ENCODE measurements at regions not wholly inside any gene's neighbourhood (a gene's known extent, or its start where the extent isn't known, plus 50 kb on each side); places are given as distances from the start of the nearest gene placed in this dataset.
"Not testable (repeated sequence)": the region's sequence is repeated elsewhere in the genome, so short reads cannot be mapped to it uniquely, and the experiment has no call there.

- Mint-ChIP-seq H3K4me3 (no peak overlapping the region), H3K9me3 (peaks cover 2% of the 10 kb centered on the region), H3K4me1 (ENCODE audit: low read depth) (no peaks in the 10 kb centered on the region), H3K27ac (no peak overlapping the region), H3K27me3 (ENCODE audit: low read depth) (no peaks in the 10 kb centered on the region), H3K36me3 (ENCODE audit: low read depth) (no peaks in the 10 kb centered on the region)
Observed at GRCh38 chr2:146982393-146982846, 862.4 kb upstream of the ACVR2A start.

- H3K27ac Mint-ChIP-seq = no peak overlapping the region
- H3K36me3 Mint-ChIP-seq (ENCODE audit: low read depth) = no peaks in the 10 kb centered on the region
- no peaks in the 10 kb centered on the region for H3K27me3 Mint-ChIP-seq (ENCODE audit: low read depth)
- no peaks in the 10 kb centered on the region for H3K4me1 Mint-ChIP-seq (ENCODE audit: low read depth)
- peaks cover 2% of the 10 kb centered on the region for H3K9me3 Mint-ChIP-seq
- no peak overlapping the region for H3K4me3 Mint-ChIP-seq
Observed at GRCh38 chr2:146981921-146982320, 862.9 kb upstream of the ACVR2A start.

GRCh38 chr2:146979746-146980145 lies 865.1 kb upstream of the ACVR2A start:
- Mint-ChIP-seq H3K27ac (no peak overlapping the region), H3K36me3 (ENCODE audit: low read depth) (no peaks in the 10 kb centered on the region), H3K9me3 (peaks cover 2% of the 10 kb centered on the region), H3K4me3 (no peak overlapping the region), H3K27me3 (ENCODE audit: low read depth) (no peaks in the 10 kb centered on the region), H3K4me1 (ENCODE audit: low read depth) (no peaks in the 10 kb centered on the region)

GRCh38 chr2:146978577-146979555 lies 866.0 kb upstream of the ACVR2A start:
- no peak overlapping the region for H3K27ac Mint-ChIP-seq

GRCh38 chr2:146970981-146971380 lies 873.8 kb upstream of the ACVR2A start:
- H3K4me3 Mint-ChIP-seq; H3K4me1 Mint-ChIP-seq (ENCODE audit: low read depth): not testable (repeated sequence)

More at GRCh38 chr2:146978577-146979555, 866.0 kb upstream of the ACVR2A start:
- H3K4me3 Mint-ChIP-seq = no peak overlapping the region
- H3K4me1 Mint-ChIP-seq (ENCODE audit: low read depth) = no peaks in the 10 kb centered on the region
- H3K36me3 Mint-ChIP-seq (ENCODE audit: low read depth) = no peaks in the 10 kb centered on the region
- H3K9me3 Mint-ChIP-seq = peaks cover 2% of the 10 kb centered on the region
- H3K27me3 Mint-ChIP-seq (ENCODE audit: low read depth) = no peaks in the 10 kb centered on the region

GRCh38 chr2:146969703-146970102 lies 875.1 kb upstream of the ACVR2A start:
- H3K36me3 Mint-ChIP-seq (ENCODE audit: low read depth); H3K27ac Mint-ChIP-seq; H3K4me3 Mint-ChIP-seq; H3K27me3 Mint-ChIP-seq (ENCODE audit: low read depth); H3K4me1 Mint-ChIP-seq (ENCODE audit: low read depth): not testable (repeated sequence)
- H3K9me3 Mint-ChIP-seq = peaks cover 10% of the 10 kb centered on the region

More at GRCh38 chr2:146970981-146971380, 873.8 kb upstream of the ACVR2A start:
- H3K9me3 Mint-ChIP-seq = peaks cover 10% of the 10 kb centered on the region
- H3K27me3 Mint-ChIP-seq (ENCODE audit: low read depth); H3K36me3 Mint-ChIP-seq (ENCODE audit: low read depth); H3K27ac Mint-ChIP-seq: not testable (repeated sequence)

- Mint-ChIP-seq H3K27ac (no peak overlapping the region), H3K9me3 (no peaks in the 10 kb centered on the region), H3K27me3 (ENCODE audit: low read depth) (peaks cover 4% of the 10 kb centered on the region), H3K36me3 (ENCODE audit: low read depth) (no peaks in the 10 kb centered on the region), H3K4me3 (no peak overlapping the region), H3K4me1 (ENCODE audit: low read depth) (no peaks in the 10 kb centered on the region)
Observed at GRCh38 chr2:146964494-146964893, 880.3 kb upstream of the ACVR2A start.

GRCh38 chr2:146954544-146954943 lies 890.3 kb upstream of the ACVR2A start:
- H3K4me3 Mint-ChIP-seq = no peak overlapping the region
- no peaks in the 10 kb centered on the region for H3K9me3 Mint-ChIP-seq
- no peaks in the 10 kb centered on the region for H3K27me3 Mint-ChIP-seq (ENCODE audit: low read depth)
- H3K4me1 Mint-ChIP-seq (ENCODE audit: low read depth) = no peaks in the 10 kb centered on the region
- no peak overlapping the region for H3K27ac Mint-ChIP-seq
- no peaks in the 10 kb centered on the region for H3K36me3 Mint-ChIP-seq (ENCODE audit: low read depth)

GRCh38 chr2:146952696-146953095 lies 892.1 kb upstream of the ACVR2A start:
- Mint-ChIP-seq H3K36me3 (ENCODE audit: low read depth) (no peaks in the 10 kb centered on the region), H3K4me1 (ENCODE audit: low read depth) (no peaks in the 10 kb centered on the region), H3K27me3 (ENCODE audit: low read depth) (no peaks in the 10 kb centered on the region), H3K4me3 (no peak overlapping the region), H3K27ac (no peak overlapping the region), H3K9me3 (no peaks in the 10 kb centered on the region)

- H3K27ac Mint-ChIP-seq = no peak overlapping the region
- no peaks in the 10 kb centered on the region for H3K36me3 Mint-ChIP-seq (ENCODE audit: low read depth)
- H3K9me3 Mint-ChIP-seq = no peaks in the 10 kb centered on the region
- no peak overlapping the region for H3K4me3 Mint-ChIP-seq
- no peaks in the 10 kb centered on the region for H3K4me1 Mint-ChIP-seq (ENCODE audit: low read depth)
- H3K27me3 Mint-ChIP-seq (ENCODE audit: low read depth) = no peaks in the 10 kb centered on the region
Observed at GRCh38 chr2:146950911-146951310, 893.9 kb upstream of the ACVR2A start.

GRCh38 chr2:146950361-146950760 lies 894.5 kb upstream of the ACVR2A start:
- Mint-ChIP-seq H3K4me3 (no peak overlapping the region), H3K27me3 (ENCODE audit: low read depth) (no peaks in the 10 kb centered on the region), H3K36me3 (ENCODE audit: low read depth) (no peaks in the 10 kb centered on the region), H3K4me1 (ENCODE audit: low read depth) (no peaks in the 10 kb centered on the region), H3K27ac (no peak overlapping the region), H3K9me3 (no peaks in the 10 kb centered on the region)

GRCh38 chr2:146949400-146949799 lies 895.4 kb upstream of the ACVR2A start:
- Mint-ChIP-seq H3K27ac (no peak overlapping the region), H3K27me3 (ENCODE audit: low read depth) (no peaks in the 10 kb centered on the region), H3K4me1 (ENCODE audit: low read depth) (no peaks in the 10 kb centered on the region), H3K9me3 (no peaks in the 10 kb centered on the region), H3K36me3 (ENCODE audit: low read depth) (no peaks in the 10 kb centered on the region), H3K4me3 (no peak overlapping the region)

GRCh38 chr2:146944601-146945000 lies 900.2 kb upstream of the ACVR2A start:
- H3K36me3 Mint-ChIP-seq (ENCODE audit: low read depth) = no peaks in the 10 kb centered on the region
- H3K27ac Mint-ChIP-seq = no peak overlapping the region
- H3K4me3 Mint-ChIP-seq = no peak overlapping the region
- H3K9me3 Mint-ChIP-seq = no peaks in the 10 kb centered on the region
- no peaks in the 10 kb centered on the region for H3K4me1 Mint-ChIP-seq (ENCODE audit: low read depth)
- H3K27me3 Mint-ChIP-seq (ENCODE audit: low read depth) = no peaks in the 10 kb centered on the region

- H3K36me3 Mint-ChIP-seq (ENCODE audit: low read depth) = no peaks in the 10 kb centered on the region
- H3K27ac Mint-ChIP-seq = no peak overlapping the region
- no peaks in the 10 kb centered on the region for H3K4me1 Mint-ChIP-seq (ENCODE audit: low read depth)
- no peaks in the 10 kb centered on the region for H3K27me3 Mint-ChIP-seq (ENCODE audit: low read depth)
- H3K4me3 Mint-ChIP-seq = no peak overlapping the region
- no peaks in the 10 kb centered on the region for H3K9me3 Mint-ChIP-seq
Observed at GRCh38 chr2:146939991-146940685, 904.7 kb upstream of the ACVR2A start.

- H3K27me3 Mint-ChIP-seq (ENCODE audit: low read depth) = no peaks in the 10 kb centered on the region
- H3K4me3 Mint-ChIP-seq = no peak overlapping the region
- H3K4me1 Mint-ChIP-seq (ENCODE audit: low read depth) = no peaks in the 10 kb centered on the region
- no peak overlapping the region for H3K27ac Mint-ChIP-seq
- no peaks in the 10 kb centered on the region for H3K36me3 Mint-ChIP-seq (ENCODE audit: low read depth)
- no peaks in the 10 kb centered on the region for H3K9me3 Mint-ChIP-seq
Observed at GRCh38 chr2:146934921-146935320, 909.9 kb upstream of the ACVR2A start.

Measured in T-helper 1 cell treated with Interleukin-12 subunit alpha and Interleukin-12 subunit beta and Interleukin-4 antibody, amounts not matched to agents 30 μg/mL and 1 μg/mL, for 36 hours (primary cell).